ENCODE measurements at regions not wholly inside any gene's neighbourhood (a gene's known extent, or its start where the extent isn't known, plus 50 kb on each side); places are given as distances from the start of the nearest gene placed in this dataset.
"Not testable (repeated sequence)": the region's sequence is repeated elsewhere in the genome, so short reads cannot be mapped to it uniquely, and the experiment has no call there.

- DNase-seq (ENCODE audit: low read depth) = no peak
- H3K4me3 ChIP-seq (ENCODE audit: low read depth, low read length) = no peak overlapping the region
- TF ChIP-seq CTCF (IDR thresholded peaks at IDR 0.05; ENCODE audit: low read depth, low read length) = no peak
- no peak for TF ChIP-seq POLR2A (IDR thresholded peaks at IDR 0.05; ENCODE audit: extremely low read depth, insufficient read length)
- no peak for TF ChIP-seq MYC (IDR thresholded peaks at IDR 0.05; ENCODE audit: low read depth, low read length)
Measured at GRCh38 chr2:104977958-104978357, 59.9 kb upstream of the MRPS9 start.

- not testable (repeated sequence) for DNase-seq (ENCODE audit: low read depth)
Measured at GRCh38 chr2:104979786-104980185, 58.1 kb upstream of the MRPS9 start.

GRCh38 chr2:104982111-104982510, 55.8 kb upstream of the MRPS9 start:
- DNase-seq (ENCODE audit: low read depth) = no peak
- TF ChIP-seq MYC (IDR thresholded peaks at IDR 0.05; ENCODE audit: low read depth, low read length) (no peak), POLR2A (IDR thresholded peaks at IDR 0.05; ENCODE audit: extremely low read depth, insufficient read length) (no peak), MAX (IDR thresholded peaks at IDR 0.05; ENCODE audit: low read depth, low read length) (no peak), CTCF (IDR thresholded peaks at IDR 0.05; ENCODE audit: low read depth, low read length) (no peak)
- no peak overlapping the region for H3K4me3 ChIP-seq (ENCODE audit: low read depth, low read length)

More at GRCh38 chr2:104979786-104980185, 58.1 kb upstream of the MRPS9 start:
- not testable (repeated sequence) for H3K4me3 ChIP-seq (ENCODE audit: low read depth, low read length)
